HG03469 (cell line): ENCODE measurements at regions not wholly inside any gene's neighbourhood (a gene's known extent, or its start where the extent isn't known, plus 50 kb on each side); places are given as distances from the start of the nearest gene placed in this dataset.
"Not testable (repeated sequence)": the region's sequence is repeated elsewhere in the genome, so short reads cannot be mapped to it uniquely, and the experiment has no call there.

ENCODE experiments used
- ATAC-seq: cut with Tn5 transposase; IDR thresholded peaks from one replicate; pipeline ENCODE4 v1.9.1; 2021; ENCODE audit warnings: mild to moderate bottlenecking, moderate library complexity, moderate number of reproducible peaks; ENCODE audit not compliant: unreplicated experiment

GRCh38 chr9:34796924-34797323 is 87.0 kb upstream of the CCL21 start:
- no peak for ATAC-seq

- ATAC-seq, result no peak
Measured at GRCh38 chr9:34793428-34793827, 83.5 kb upstream of the CCL21 start.

GRCh38 chr9:34783951-34784487 is 74.1 kb upstream of the CCL21 start:
- no peak for ATAC-seq

GRCh38 chr9:34782372-34782771 is 72.4 kb upstream of the CCL21 start:
- ATAC-seq, result no peak

GRCh38 chr9:34777666-34778065 is 67.7 kb upstream of the CCL21 start:
- ATAC-seq, result no peak

- no peak for ATAC-seq
Measured at GRCh38 chr9:34773955-34774354, 64.0 kb upstream of the CCL21 start.

- ATAC-seq, result no peak
Measured at GRCh38 chr9:34773306-34773910, 63.5 kb upstream of the CCL21 start.

GRCh38 chr9:34771007-34771406 is 61.1 kb upstream of the CCL21 start:
- ATAC-seq, result no peak

GRCh38 chr9:34767087-34767486 is 57.2 kb upstream of the CCL21 start:
- not testable (repeated sequence) for ATAC-seq

GRCh38 chr9:34760196-34761040 is 50.5 kb upstream of the CCL21 start:
- ATAC-seq, result not testable (repeated sequence)
